ENCODE measurements at regions not wholly inside any gene's neighbourhood (a gene's known extent, or its start where the extent isn't known, plus 50 kb on each side); places are given as distances from the start of the nearest gene placed in this dataset.

GRCh38 chr14:101072070-101072469 is 168.5 kb upstream of the RTL1 start:
- TF ChIP-seq POLR2AphosphoS5 (IDR thresholded peaks at IDR 0.05) (no peak), POLR2A (IDR thresholded peaks at IDR 0.05) (no peak), CTCF (IDR thresholded peaks at IDR 0.05) (no peak)

Measured in prostate gland (tissue), 2 donors.